ENCODE measurements at regions not wholly inside any gene's neighbourhood (a gene's known extent, or its start where the extent isn't known, plus 50 kb on each side); places are given as distances from the start of the nearest gene placed in this dataset.

- Histone ChIP-seq H3K9me3 (peaks cover 0 to 3% (median 3%) of the 10 kb centered on the region in 4 donors), H3K27ac (peak overlapping the region in 2 of 5 donors; percentile 24 to 46), H3K4me3 (peak overlapping the region; percentile 30 to 42 (median 36)), H3K36me3 (no peaks in the 10 kb centered on the region), H3K4me1 (peaks cover 0 to 22% (median 16%) of the 10 kb centered on the region in 4 donors), H3K27me3 (peaks cover 0 to 10% (median 0%) of the 10 kb centered on the region in 3 donors)
- intact Hi-C loops (cut with DNase I; ENCODE audit: low total_unique reads): no loop called here
- TF ChIP-seq POLR2A (IDR thresholded peaks at IDR 0.05): no peak
- peak in 1 of 3 donors; percentile 45 for TF ChIP-seq POLR2AphosphoS5 (IDR thresholded peaks at IDR 0.05)
- peak in 5 of 7 experiments; percentile 44 to 81 (median 65) for TF ChIP-seq CTCF (IDR thresholded peaks at IDR 0.05)
- DNase-seq: peak; percentile 60 to 93
- WGBS, 5 donors: 2 to 5% (median 3%) methylated on average over 12 of the region's 12 CpGs
Measured at GRCh38 chr9:87336914-87337333, 160.7 kb upstream of the DAPK1 start.

GRCh38 chr9:87337335-87338087, 160.2 kb upstream of the DAPK1 start:
- Histone ChIP-seq H3K9me3 (no peaks in the 10 kb centered on the region), H3K27me3 (peaks cover 0 to 10% (median 0%) of the 10 kb centered on the region in 3 donors), H3K4me3 (peak overlapping the region; percentile 30 to 42 (median 36)), H3K36me3 (no peaks in the 10 kb centered on the region), H3K4me1 (peaks cover 0 to 25% (median 17%) of the 10 kb centered on the region in 4 donors), H3K27ac (peak overlapping the region in 2 of 5 donors; percentile 24 to 46)
- WGBS, 5 donors: 8 to 13% (median 9%) methylated on average over 14 of the region's 14 CpGs
- intact Hi-C loops (cut with DNase I; ENCODE audit: low total_unique reads): no loop called here
- peak in 1 of 2 donors; percentile 69 for DNase-seq
- TF ChIP-seq POLR2A (IDR thresholded peaks at IDR 0.05): no peak

- H3K4me3 ChIP-seq: no peak overlapping the region
- 65 to 76% (median 69%) methylated on average over 13 of the region's 13 CpGs for WGBS, 5 donors
- intact Hi-C loops (cut with DNase I; ENCODE audit: low total_unique reads): no loop called here
Measured at GRCh38 chr9:87338088-87338989, 159.3 kb upstream of the DAPK1 start.

GRCh38 chr9:87340391-87340790, 157.3 kb upstream of the DAPK1 start:
- no peaks in the 10 kb centered on the region for H3K9me3 ChIP-seq
- H3K4me1 ChIP-seq: peaks cover 0 to 34% (median 19%) of the 10 kb centered on the region in 4 donors
- H3K36me3 ChIP-seq: no peaks in the 10 kb centered on the region
- TF ChIP-seq POLR2AphosphoS5 (IDR thresholded peaks at IDR 0.05) (no peak), CTCF (IDR thresholded peaks at IDR 0.05) (no peak), POLR2A (IDR thresholded peaks at IDR 0.05) (no peak), EP300 (IDR thresholded peaks at IDR 0.05) (no peak)
- WGBS, 5 donors: 81 to 88% (median 86%) methylated on average over 4 of the region's 4 CpGs
- peaks cover 0 to 10% (median 0%) of the 10 kb centered on the region in 3 donors for H3K27me3 ChIP-seq
- no peak overlapping the region for H3K27ac ChIP-seq
- DNase-seq: no peak
- no peak overlapping the region for H3K4me3 ChIP-seq
- intact Hi-C loops (cut with DNase I; ENCODE audit: low total_unique reads): loop anchor here (5.0 kb wide), 2 partner anchors 152 to 327 kb away; no protein-coding TSS in a partner anchor

More at GRCh38 chr9:87338088-87338989, 159.3 kb upstream of the DAPK1 start:
- Histone ChIP-seq H3K27ac (peak overlapping the region in 1 of 5 donors; percentile 46), H3K9me3 (no peaks in the 10 kb centered on the region), H3K36me3 (no peaks in the 10 kb centered on the region), H3K27me3 (peaks cover 0 to 10% (median 0%) of the 10 kb centered on the region in 3 donors), H3K4me1 (peaks cover 0 to 29% (median 19%) of the 10 kb centered on the region in 4 donors)
- DNase-seq: no peak
- no peak for TF ChIP-seq POLR2AphosphoS5 (IDR thresholded peaks at IDR 0.05)
- TF ChIP-seq POLR2A (IDR thresholded peaks at IDR 0.05): no peak
- no peak for TF ChIP-seq CTCF (IDR thresholded peaks at IDR 0.05)
- TF ChIP-seq EP300 (IDR thresholded peaks at IDR 0.05): no peak

Data from stomach (tissue), 8 donors.